Ascending aorta (tissue), 2 donors: ENCODE measurements at regions not wholly inside any gene's neighbourhood (a gene's known extent, or its start where the extent isn't known, plus 50 kb on each side); places are given as distances from the start of the nearest gene placed in this dataset.

ENCODE experiments used
- DNase-seq, 2 donors: peaks; one replicate each; pipeline ENCODE4 v3.0.0-alpha.2; 2019; ENCODE audit warnings: low spot score in 2 of 2
- H3K27ac ChIP-seq, 2 donors: fragments of 200-600 bp; sonication (generic); one replicate each; pipeline ENCODE4 v1.5.1; 2016 to 2017; ENCODE audit warnings: mild to moderate bottlenecking in 1 of 2
- H3K27me3 ChIP-seq: fragments of 200-600 bp; sonication (generic); one replicate; pipeline ENCODE4 v1.5.1; 2017
- H3K36me3 ChIP-seq, 2 donors: fragments of 200-600 bp; sonication (generic); one replicate each; pipeline ENCODE4 v1.5.1; 2016
- H3K4me1 ChIP-seq, 2 donors: fragments of 200-600 bp; sonication (generic); one replicate each; pipeline ENCODE4 v1.5.1; 2016 to 2017; ENCODE audit warnings: mild to moderate bottlenecking in 1 of 2
- H3K4me3 ChIP-seq, 2 donors: fragments of 200-600 bp; sonication (generic); one replicate each; pipeline ENCODE4 v1.5.1; 2016 to 2017; ENCODE audit warnings: mild to moderate bottlenecking in 1 of 2
- H3K9me3 ChIP-seq, 2 donors: fragments of 200-600 bp; sonication (generic); one replicate each; pipeline ENCODE4 v1.5.1; 2016
- CTCF ChIP-seq, 3 experiments: fragments of 200-600 bp in 2 of 3; fragments of 450-650 bp in 1 of 3; sonication (generic) in 2 of 3; IDR thresholded peaks; one replicate each; pipeline ENCODE4 v1.5.1; 2016 to 2019; ENCODE audit warnings: antibody characterized with exemption in 3 of 3, mild to moderate bottlenecking in 1 of 3, moderate library complexity in 1 of 3
- intact Hi-C: fragments of 100-400 bp; cut with DNase I; formaldehyde crosslinking; loops from one replicate; pipeline ENCODE4 v1.15.1; 2023

- H3K27ac ChIP-seq: no peak overlapping the region
- no peaks in the 10 kb centered on the region for H3K36me3 ChIP-seq
- H3K4me1 ChIP-seq: no peaks in the 10 kb centered on the region
- intact Hi-C loops: no loop called here
- no peaks in the 10 kb centered on the region for H3K27me3 ChIP-seq
- no peak for DNase-seq
- TF ChIP-seq CTCF (IDR thresholded peaks at IDR 0.05): no peak
- H3K9me3 ChIP-seq: no peaks in the 10 kb centered on the region
- no peak overlapping the region for H3K4me3 ChIP-seq
These were observed 238.3 kb downstream of the TEX29 start for GRCh38 chr13:111558700-111559088.

GRCh38 chr13:111559612-111560403 lies 239.4 kb downstream of the TEX29 start:
- DNase-seq: peak in 1 of 2 donors; percentile 31
- no peaks in the 10 kb centered on the region for H3K4me1 ChIP-seq
- no peak overlapping the region for H3K4me3 ChIP-seq
- H3K36me3 ChIP-seq: no peaks in the 10 kb centered on the region
- no peaks in the 10 kb centered on the region for H3K9me3 ChIP-seq
- H3K27me3 ChIP-seq: no peaks in the 10 kb centered on the region
- TF ChIP-seq CTCF (IDR thresholded peaks at IDR 0.05): no peak
- intact Hi-C loops: no loop called here
- no peak overlapping the region for H3K27ac ChIP-seq

- Histone ChIP-seq H3K27me3 (no peaks in the 10 kb centered on the region), H3K9me3 (no peaks in the 10 kb centered on the region), H3K4me3 (no peak overlapping the region), H3K4me1 (no peaks in the 10 kb centered on the region), H3K36me3 (no peaks in the 10 kb centered on the region), H3K27ac (no peak overlapping the region)
- no peak for DNase-seq
- intact Hi-C loops: no loop called here
- TF ChIP-seq CTCF (IDR thresholded peaks at IDR 0.05): no peak
These were observed 240.8 kb downstream of the TEX29 start for GRCh38 chr13:111561091-111561781.

- H3K27ac ChIP-seq: no peak overlapping the region
- intact Hi-C loops: no loop called here
- no peak overlapping the region for H3K4me3 ChIP-seq
- H3K9me3 ChIP-seq: no peaks in the 10 kb centered on the region
- H3K4me1 ChIP-seq: no peaks in the 10 kb centered on the region
- H3K36me3 ChIP-seq: no peaks in the 10 kb centered on the region
- no peak for DNase-seq
- TF ChIP-seq CTCF (IDR thresholded peaks at IDR 0.05): no peak
- H3K27me3 ChIP-seq: no peaks in the 10 kb centered on the region
These were observed 242.3 kb downstream of the TEX29 start for GRCh38 chr13:111562716-111563115.

GRCh38 chr13:111564606-111565005 lies 244.2 kb downstream of the TEX29 start:
- no peaks in the 10 kb centered on the region for H3K4me1 ChIP-seq
- H3K9me3 ChIP-seq: no peaks in the 10 kb centered on the region
- H3K36me3 ChIP-seq: no peaks in the 10 kb centered on the region
- no peaks in the 10 kb centered on the region for H3K27me3 ChIP-seq
- no peak for DNase-seq
- H3K4me3 ChIP-seq: no peak overlapping the region
- H3K27ac ChIP-seq: no peak overlapping the region
- intact Hi-C loops: no loop called here
- TF ChIP-seq CTCF (IDR thresholded peaks at IDR 0.05): no peak
